Tibial nerve (tissue), 4 donors: ENCODE measurements at regions not wholly inside any gene's neighbourhood (a gene's known extent, or its start where the extent isn't known, plus 50 kb on each side); places are given as distances from the start of the nearest gene placed in this dataset.

Source experiments
- DNase-seq, 2 donors: peaks; one replicate each; pipeline ENCODE4 v3.0.0-alpha.2; 2019; ENCODE audit warnings: low spot score in 2 of 2
- H3K27ac ChIP-seq, 4 donors: fragments of 200-600 bp; sonication (generic) in 3 of 4; one replicate each; pipeline ENCODE4 v1.5.1; 2017 to 2019; ENCODE audit warnings: mild to moderate bottlenecking in 1 of 4
- H3K27me3 ChIP-seq, 2 donors: fragments of 200-600 bp; sonication (generic) in 1 of 2; one replicate each; pipeline versions ENCODE4 v1.5.1 to v1.6.0; 2017 to 2019
- H3K36me3 ChIP-seq, 3 donors: fragments of 200-600 bp; sonication (generic); one replicate each; pipeline ENCODE4 v1.5.1; 2018 to 2019
- H3K4me1 ChIP-seq, 4 donors: fragments of 200-600 bp; sonication (generic) in 3 of 4; one replicate each; pipeline ENCODE4 v1.5.1; 2017 to 2019
- H3K4me3 ChIP-seq, 4 donors: fragments of 200-600 bp; sonication (generic) in 3 of 4; one replicate each; pipeline ENCODE4 v1.5.1; 2017 to 2019; ENCODE audit warnings: mild to moderate bottlenecking in 1 of 4, moderate library complexity in 1 of 4
- H3K9me3 ChIP-seq, 4 donors: fragments of 200-600 bp; sonication (generic) in 3 of 4; one replicate each; pipeline ENCODE4 v1.5.1; 2017 to 2019
- EP300 ChIP-seq, 2 donors: sonication (generic); formaldehyde crosslinking; IDR thresholded peaks; one replicate each; pipeline ENCODE4 v1.6.1; 2017; ENCODE audit warnings: antibody characterized with exemption in 2 of 2, mild to moderate bottlenecking in 1 of 2
- POLR2A ChIP-seq, 2 donors: fragments of 450-650 bp; IDR thresholded peaks; one replicate each; pipeline ENCODE4 v1.6.1; 2017; ENCODE audit warnings: antibody characterized with exemption in 2 of 2, mild to moderate bottlenecking in 2 of 2, moderate library complexity in 2 of 2
- WGBS, 2 donors: methylation state at CpG; one replicate each; pipeline ENCODE4 v1.1.5; 2018; 5-methylcytosine and 5-hydroxymethylcytosine counted together
- TF ChIP-seq, protein P1 (sequence below), 5 experiments: fragments of 200-600 bp in 3 of 5; fragments of 450-650 bp in 2 of 5; sonication (generic) in 3 of 5; IDR thresholded peaks; one replicate each; pipeline ENCODE4 v1.5.1; 2016 to 2019; ENCODE audit warnings: antibody characterized with exemption in 5 of 5, mild to moderate bottlenecking in 3 of 5, moderate library complexity in 2 of 5

GRCh38 chr9:103068753-103069152 is 73.6 kb downstream of the CYLC2 start:
- DNase-seq: no peak
- Histone ChIP-seq H3K27ac (no peak overlapping the region), H3K36me3 (no peaks in the 10 kb centered on the region), H3K4me1 (no peaks in the 10 kb centered on the region), H3K4me3 (no peak overlapping the region), H3K9me3 (no peaks in the 10 kb centered on the region), H3K27me3 (no peaks in the 10 kb centered on the region)
- WGBS, 2 donors: 54 to 72% methylated on average over 3 of the region's 3 CpGs
- TF ChIP-seq, protein P1, sequence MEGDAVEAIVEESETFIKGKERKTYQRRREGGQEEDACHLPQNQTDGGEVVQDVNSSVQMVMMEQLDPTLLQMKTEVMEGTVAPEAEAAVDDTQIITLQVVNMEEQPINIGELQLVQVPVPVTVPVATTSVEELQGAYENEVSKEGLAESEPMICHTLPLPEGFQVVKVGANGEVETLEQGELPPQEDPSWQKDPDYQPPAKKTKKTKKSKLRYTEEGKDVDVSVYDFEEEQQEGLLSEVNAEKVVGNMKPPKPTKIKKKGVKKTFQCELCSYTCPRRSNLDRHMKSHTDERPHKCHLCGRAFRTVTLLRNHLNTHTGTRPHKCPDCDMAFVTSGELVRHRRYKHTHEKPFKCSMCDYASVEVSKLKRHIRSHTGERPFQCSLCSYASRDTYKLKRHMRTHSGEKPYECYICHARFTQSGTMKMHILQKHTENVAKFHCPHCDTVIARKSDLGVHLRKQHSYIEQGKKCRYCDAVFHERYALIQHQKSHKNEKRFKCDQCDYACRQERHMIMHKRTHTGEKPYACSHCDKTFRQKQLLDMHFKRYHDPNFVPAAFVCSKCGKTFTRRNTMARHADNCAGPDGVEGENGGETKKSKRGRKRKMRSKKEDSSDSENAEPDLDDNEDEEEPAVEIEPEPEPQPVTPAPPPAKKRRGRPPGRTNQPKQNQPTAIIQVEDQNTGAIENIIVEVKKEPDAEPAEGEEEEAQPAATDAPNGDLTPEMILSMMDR (IDR thresholded peaks at IDR 0.05): no peak
- TF ChIP-seq POLR2A (IDR thresholded peaks at IDR 0.05) (no peak), EP300 (IDR thresholded peaks at IDR 0.05) (no peak)

- Histone ChIP-seq H3K9me3 (no peaks in the 10 kb centered on the region), H3K27me3 (no peaks in the 10 kb centered on the region), H3K36me3 (no peaks in the 10 kb centered on the region), H3K27ac (no peak overlapping the region), H3K4me3 (no peak overlapping the region), H3K4me1 (no peaks in the 10 kb centered on the region)
- WGBS, 2 donors: 63 to 70% methylated on average over 1 of the region's 1 CpG
- DNase-seq: no peak
- TF ChIP-seq POLR2A (IDR thresholded peaks at IDR 0.05) (no peak), EP300 (IDR thresholded peaks at IDR 0.05) (no peak)
- TF ChIP-seq, protein P1 (IDR thresholded peaks at IDR 0.05): no peak
Measured at GRCh38 chr9:103078581-103078980, 83.4 kb downstream of the CYLC2 start.

DNA sequence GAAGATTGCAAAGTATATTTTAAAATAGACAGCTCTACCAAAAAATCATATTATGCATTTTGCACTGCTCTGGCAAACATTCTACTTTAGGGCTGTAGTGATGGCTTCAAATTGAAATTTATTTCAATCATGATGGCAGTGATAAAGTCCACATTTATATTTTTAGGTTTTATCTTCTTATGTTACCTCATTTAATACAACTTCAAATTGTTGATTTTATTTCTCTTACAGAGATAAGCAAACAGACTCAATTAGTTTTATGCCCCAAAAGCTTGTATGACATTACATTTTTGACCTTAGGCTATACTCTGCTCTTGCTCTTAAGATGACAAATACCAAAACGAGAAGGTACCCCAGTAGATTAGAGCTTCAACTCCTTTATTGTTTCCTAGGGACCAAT is 87.4 kb downstream of the CYLC2 start:
- Histone ChIP-seq H3K27me3 (no peaks in the 10 kb centered on the region), H3K4me1 (no peaks in the 10 kb centered on the region), H3K36me3 (no peaks in the 10 kb centered on the region), H3K9me3 (no peaks in the 10 kb centered on the region), H3K4me3 (no peak overlapping the region), H3K27ac (no peak overlapping the region)
- no peak for DNase-seq
- WGBS, 2 donors: 62 to 68% methylated on average over 1 of the region's 1 CpG
- TF ChIP-seq POLR2A (IDR thresholded peaks at IDR 0.05) (no peak), EP300 (IDR thresholded peaks at IDR 0.05) (no peak)
- TF ChIP-seq, protein P1 (IDR thresholded peaks at IDR 0.05): no peak

DNA sequence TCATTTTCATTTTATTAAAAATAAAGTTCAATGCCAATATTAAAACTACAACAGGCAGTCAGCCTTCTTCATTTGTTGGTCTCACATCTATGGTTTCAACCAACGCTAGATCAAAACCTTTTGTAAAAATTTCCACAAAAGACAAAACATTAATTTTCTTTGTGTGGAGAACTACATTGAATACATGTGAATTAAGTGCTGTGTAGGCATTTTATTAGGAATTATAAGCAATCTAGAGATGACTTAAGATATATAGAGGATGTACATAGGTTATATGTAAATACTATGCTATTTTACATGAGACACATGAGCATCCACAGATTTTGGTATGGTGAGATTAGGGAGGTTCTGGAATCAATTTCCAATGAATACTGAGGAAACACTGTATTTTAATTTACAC is 94.2 kb downstream of the CYLC2 start:
- Histone ChIP-seq H3K27ac (no peak overlapping the region), H3K9me3 (no peaks in the 10 kb centered on the region), H3K4me1 (no peaks in the 10 kb centered on the region), H3K27me3 (no peaks in the 10 kb centered on the region), H3K36me3 (no peaks in the 10 kb centered on the region), H3K4me3 (no peak overlapping the region)
- TF ChIP-seq EP300 (IDR thresholded peaks at IDR 0.05) (no peak), POLR2A (IDR thresholded peaks at IDR 0.05) (no peak)
- TF ChIP-seq, protein P1 (IDR thresholded peaks at IDR 0.05): no peak
- 96 to 98% methylated on average over 1 of the region's 1 CpG for WGBS, 2 donors
- DNase-seq: no peak

DNA sequence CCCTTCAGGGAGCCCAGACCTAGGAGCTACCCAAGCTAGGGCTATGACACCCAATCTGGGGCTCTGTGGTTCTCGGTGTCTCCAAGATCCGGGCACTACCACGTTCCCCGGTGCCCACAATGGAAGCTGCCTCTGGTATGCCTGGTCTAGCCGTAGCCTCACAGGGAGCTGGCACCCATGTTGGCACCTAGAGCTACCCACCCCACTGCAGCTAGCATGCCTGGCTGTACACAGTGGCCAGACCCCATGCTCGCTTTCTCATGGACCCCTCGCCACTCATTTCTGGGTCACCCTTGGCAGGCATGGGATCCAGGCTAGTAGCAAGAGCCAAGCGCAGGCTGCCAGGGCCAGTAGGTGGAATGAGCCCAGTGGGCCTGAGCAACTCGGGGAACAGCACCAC is 109.0 kb downstream of the CYLC2 start:
- TF ChIP-seq, protein P1 (IDR thresholded peaks at IDR 0.05): no peak
- no peaks in the 10 kb centered on the region for H3K27me3 ChIP-seq
- no peaks in the 10 kb centered on the region for H3K36me3 ChIP-seq
- H3K4me3 ChIP-seq: no peak overlapping the region
- no peak for DNase-seq
- H3K9me3 ChIP-seq: no peaks in the 10 kb centered on the region
- no peak overlapping the region for H3K27ac ChIP-seq
- no peaks in the 10 kb centered on the region for H3K4me1 ChIP-seq
- WGBS, 2 donors: 90 to 93% methylated on average over 9 of the region's 9 CpGs
